Hepatic stellate cell (primary cell): ENCODE measurements at regions not wholly inside any gene's neighbourhood (a gene's known extent, or its start where the extent isn't known, plus 50 kb on each side); places are given as distances from the start of the nearest gene placed in this dataset.

Source experiments
- DNase-seq: peaks from one replicate; pipeline ENCODE4 v3.0.0; 2011; ENCODE audit warnings: low spot score

DNA sequence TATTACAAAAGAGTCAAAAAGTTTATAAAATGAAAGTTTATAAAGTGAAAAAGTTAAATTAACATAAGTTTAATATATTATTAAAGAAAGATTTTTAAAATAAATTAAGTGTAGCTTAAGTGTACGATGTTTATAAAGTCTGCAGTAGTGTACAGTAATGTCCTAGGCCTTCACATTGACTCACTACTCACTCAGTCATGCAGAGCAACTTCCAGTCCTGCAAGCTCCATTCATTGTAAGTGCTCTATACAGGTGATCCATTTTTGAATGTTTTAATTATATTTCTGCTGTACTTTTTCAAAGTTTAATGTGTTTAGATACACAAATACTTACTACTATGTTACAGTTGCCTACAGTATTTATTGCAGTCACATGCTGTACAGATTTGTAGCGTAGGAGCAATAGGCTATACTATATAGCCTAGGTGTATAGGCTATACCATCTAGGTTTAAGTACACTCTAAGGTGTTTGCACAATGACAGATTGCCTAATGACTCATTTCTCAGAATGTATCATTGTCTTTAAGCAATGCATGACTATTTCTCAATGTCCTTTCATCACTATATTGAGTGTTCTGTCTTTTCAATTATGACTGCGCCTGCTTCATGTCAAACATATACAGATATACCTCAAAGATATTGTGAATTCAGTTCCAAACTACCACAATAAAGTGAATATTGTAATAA lies 1110.3 kb upstream of the MAP3K7 start:
- DNase-seq: no peak

DNA sequence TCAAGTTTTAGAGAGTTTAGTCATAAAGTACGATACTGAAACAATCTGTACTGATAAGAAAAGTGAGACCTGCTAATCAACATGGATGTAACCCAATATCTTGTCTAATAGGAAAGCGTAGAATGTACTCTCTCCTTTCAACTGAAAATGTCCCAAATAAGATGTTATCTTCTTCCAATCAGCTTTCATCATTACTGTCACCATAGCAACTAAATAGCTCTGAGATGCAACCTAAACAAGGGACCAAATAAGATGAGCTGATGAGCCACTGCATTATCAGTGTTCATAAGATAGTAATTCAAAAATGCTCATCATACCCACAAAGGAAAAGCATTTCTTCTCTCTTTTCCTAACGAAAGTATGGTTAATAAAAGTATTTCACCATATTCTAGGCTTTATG lies 1108.3 kb upstream of the MAP3K7 start:
- no peak for DNase-seq

DNA sequence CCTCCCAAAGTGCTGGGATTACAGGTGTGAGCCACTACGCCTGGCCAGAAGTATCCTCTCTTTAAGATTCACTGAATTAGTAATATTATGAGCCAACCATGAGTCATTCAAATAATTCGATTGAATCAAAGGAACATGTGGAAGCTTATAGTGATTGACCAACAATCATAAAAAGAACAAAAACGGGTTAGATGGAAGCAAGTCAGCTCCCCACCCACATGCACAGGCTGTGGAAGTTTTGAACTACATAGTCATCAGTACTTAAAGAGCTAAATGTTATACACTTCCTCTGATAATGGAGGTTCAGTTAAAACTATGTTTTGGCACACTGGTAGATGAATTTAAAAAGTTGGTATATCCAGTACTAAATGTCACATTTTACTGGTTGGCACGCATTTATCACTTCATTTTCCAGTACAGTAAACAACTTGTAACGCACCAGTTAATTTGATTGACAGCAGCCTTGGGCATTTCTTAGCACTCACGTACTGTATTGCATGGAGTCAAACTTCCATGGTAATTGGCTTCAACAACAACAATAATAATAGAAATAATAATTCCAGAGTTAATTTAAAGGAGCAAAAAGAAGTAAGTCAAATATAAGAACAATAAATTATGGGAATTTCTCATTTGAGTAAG lies 1107.3 kb upstream of the MAP3K7 start:
- DNase-seq: no peak

DNA sequence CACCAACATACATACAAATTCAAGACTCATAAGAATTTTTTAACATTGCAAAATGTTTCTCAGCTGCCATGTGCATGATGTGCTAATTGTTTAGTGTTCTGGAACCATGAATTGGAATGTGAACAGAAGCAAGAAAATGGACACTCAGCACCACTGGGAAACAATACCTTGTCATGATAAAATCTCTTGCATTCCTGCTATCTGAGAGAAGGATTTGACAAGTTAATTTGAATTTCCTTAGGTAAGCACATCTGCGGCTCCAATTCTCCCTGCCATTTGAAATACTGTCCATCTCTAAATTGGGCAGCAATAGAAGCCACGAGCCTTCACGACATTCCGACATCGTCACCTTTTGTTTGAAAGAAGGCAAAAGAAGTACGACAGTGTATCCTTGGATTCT lies 1104.6 kb upstream of the MAP3K7 start:
- no peak for DNase-seq

DNA sequence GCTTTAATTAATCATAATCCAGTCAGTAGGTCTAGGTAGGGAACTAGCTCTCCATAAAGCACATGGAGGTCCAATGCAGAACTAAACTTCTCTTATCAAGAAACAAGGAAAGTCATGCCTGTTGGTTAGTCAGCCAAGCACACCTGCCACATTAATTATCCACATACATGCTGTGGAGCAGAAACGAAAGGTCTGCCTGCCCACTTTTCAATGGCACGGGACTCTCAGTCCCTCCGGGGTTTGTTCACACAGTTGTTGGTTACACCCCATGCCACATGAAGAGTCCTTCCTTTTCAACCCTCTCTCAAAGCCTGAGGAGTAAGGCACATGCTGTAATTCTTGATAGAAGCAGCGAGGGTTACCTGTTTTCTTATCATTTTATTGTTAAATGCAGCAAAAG lies 1096.4 kb upstream of the MAP3K7 start:
- DNase-seq: no peak

DNA sequence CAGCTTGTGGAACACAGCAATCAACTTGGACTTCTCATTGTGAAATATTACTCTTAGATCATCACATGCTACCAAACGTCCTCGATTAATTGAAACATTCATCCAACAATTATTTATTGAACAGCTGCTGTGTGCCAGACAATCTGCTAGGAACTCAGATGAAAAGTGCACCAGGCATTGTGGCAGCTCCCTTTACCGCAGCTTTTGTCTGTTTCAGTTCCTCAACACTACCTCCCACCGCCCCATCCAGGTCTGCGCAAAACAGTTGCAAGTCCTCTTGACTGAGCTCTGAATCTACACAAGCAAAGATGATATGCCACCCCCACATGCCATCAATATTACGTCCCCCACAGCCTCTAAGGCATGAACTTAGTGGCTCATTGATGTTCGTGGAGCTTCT lies 1094.4 kb upstream of the MAP3K7 start:
- DNase-seq: no peak

DNA sequence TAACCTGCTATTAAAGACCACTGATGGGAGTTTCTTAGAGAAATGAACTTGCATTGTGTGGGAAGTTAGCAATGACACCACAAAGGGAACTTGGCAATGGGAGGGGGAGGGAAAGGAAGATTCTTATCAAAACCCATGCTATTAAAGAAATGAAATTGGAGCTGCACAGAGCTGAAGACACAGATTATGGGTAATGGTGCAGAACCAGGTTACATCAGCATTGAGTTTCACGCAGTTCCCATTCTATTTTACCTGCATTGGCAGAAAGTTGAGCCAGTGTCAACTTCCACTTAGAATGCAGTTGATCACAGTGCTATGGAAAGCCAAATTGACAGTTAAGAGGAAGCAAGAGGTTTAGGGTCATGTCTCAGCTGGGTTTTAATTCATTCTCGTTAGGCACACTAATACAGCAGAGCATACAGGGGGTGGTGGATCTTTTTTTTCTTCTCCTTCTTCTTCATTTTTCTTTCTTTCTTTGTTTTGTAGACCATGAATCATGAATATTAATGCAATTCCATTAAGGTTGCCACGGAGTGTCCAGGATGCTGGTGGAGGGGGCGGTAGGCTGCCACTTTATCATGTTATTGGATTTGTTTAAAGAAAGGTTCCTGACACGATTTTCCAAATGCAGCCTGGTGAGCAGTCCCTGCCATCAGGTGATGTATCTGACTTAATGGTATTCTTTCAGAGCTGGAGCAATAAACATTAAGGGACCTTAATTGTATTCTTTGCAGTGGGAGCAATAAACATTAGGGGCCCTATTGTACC lies 1092.0 kb upstream of the MAP3K7 start:
- no peak for DNase-seq

DNA sequence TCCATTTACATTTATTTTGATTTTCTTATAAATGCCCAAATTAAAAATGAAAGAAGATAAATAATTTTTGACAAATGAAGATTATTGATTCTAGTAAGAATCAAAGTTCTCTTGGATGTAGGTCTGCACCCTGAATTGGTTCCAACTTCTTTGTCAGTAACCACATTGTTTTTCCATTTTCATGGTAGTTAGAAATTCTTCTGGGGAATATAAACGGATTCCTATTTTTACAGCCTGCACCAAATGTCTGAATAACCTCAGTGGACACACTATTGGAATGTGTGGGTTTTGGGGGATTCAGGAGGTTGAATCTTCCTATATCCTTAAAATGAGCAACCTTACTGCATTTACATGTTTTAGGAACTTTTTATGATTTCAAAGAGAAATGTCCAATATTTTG lies 1085.3 kb upstream of the MAP3K7 start:
- no peak for DNase-seq

DNA sequence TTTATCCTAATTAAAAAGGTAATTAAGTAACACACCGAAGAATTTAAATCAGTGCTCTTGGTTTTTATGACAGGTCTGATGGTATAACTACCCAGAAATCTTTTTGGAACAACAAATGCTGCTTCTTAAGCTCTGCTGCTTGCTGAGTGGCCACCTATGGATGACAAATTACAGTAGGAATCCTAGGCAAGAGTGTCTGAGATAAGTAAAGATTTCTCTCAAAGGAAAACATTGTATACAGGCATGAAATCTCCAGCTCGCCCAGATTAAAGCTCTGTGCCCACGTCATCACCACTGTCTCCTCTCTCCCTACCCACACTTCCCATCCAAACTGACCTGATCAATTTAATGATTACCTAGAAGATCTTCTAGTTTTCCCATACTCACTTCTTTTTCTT lies 1083.0 kb upstream of the MAP3K7 start:
- DNase-seq: no peak

DNA sequence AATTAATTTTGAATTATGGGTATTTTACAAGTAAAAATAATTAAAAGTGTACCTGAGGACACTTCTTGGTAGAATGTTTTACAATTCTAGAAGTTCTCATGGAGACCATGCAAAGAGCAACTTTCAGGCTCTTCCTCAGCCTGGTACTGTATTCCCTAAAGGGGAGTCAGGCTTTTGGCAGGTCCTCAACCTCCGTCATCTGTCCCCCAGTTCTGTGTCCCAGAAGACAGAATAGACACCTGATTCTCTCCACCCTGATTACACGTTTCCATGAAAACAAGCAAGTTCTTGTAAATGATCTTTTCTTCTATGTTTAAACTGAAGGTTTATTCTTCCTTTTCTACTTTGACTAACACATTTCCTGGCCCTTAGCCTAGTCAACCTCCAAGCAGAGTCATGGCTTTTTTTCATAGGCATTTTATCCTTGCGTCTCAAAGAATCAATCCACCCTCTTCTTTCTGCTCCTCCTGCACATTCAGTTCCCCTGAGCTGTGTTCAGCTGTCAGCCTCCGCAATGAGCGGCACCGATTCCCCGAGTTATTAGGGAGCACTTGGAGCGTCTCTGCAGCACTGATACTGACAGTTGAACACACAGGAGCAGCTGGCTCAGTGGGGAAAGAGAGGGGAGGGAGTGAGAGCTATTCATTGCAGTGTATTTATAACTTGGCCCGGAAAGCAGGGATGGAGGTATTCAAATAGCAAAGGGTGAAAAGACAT lies 1082.4 kb upstream of the MAP3K7 start:
- DNase-seq: no peak

DNA sequence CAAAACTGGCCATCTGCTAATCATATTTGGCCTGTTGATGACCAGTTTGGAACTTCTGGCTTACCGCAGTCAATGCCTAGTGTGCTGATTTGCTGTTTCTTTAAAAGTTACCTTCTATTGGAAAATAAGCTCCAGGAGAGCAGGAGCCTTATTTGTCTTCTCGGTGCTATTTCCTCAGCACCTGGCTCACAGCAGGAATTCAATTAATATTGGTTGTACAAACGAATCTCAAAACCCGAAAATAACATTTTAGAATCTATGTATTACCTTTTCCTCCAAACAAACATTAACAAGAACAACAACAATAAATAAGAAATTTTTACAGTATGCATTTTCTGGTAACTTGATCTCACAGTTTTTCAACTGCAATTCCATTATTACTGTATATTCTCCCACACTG lies 1080.7 kb upstream of the MAP3K7 start:
- DNase-seq: no peak

DNA sequence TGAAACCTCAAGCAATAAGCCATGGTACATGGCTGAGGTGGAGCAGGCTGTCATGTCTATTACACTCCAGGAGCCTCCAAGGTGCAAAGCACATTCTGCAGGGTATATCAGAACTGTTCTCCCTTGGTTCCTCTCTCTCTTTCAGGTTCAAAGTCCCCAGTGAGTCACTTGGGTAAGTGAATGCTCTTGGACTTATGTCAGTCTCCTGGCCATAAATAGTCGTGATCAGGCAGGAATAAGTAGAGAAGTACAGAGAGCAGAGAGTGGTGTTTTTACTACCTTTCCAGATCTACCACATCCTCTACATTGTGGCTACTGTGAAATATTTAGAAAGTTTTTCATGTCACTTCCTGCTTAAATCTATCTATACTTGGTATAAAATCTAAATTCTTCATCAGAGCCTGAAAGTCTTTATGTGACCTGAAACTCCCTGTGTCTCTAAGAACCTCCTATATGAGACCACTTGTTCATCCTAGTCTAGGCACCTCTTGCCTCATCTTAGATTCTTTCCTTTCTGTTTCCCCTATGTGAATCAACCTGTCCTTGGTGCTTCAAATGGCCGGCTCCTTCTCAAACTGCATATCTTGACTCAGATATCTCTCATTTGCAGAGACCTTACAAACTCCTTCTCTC lies 1077.6 kb upstream of the MAP3K7 start:
- no peak for DNase-seq

DNA sequence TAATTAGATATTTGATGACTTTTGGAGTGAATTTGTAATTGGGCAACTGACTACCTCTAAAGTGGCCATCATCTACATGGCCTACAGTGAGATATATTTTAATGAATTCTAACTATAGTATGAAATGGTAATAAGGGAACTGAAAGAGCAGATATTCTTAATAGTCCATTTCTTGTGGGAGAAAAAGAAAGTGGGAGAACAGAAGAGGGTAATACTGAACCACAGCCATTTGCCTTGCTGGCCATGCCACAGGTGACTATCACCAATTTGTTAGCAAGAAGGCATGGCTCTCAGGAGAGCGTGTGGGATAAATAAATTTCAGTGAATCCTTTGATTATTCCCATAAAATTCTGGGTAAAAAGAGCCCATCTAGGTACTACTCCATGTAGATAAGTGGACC lies 1074.0 kb upstream of the MAP3K7 start:
- no peak for DNase-seq

DNA sequence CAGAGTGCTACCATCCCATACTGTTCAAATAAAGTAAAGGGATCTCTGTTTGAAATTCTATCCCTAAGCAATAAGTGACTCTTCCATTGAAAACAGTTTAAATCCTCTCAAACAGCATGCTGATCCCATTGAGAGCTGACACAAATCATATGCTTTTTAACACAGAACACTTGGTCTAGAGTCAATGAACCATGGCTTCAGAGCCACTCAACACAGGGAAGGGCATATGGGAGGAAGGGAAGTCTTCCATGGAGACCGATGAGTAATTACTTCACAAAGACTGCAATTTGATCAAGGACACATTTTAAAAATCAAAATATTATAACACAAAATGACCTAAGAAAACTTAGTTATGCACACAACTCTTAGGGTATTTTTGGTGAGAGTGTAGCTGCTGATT lies 1073.0 kb upstream of the MAP3K7 start:
- DNase-seq: no peak

DNA sequence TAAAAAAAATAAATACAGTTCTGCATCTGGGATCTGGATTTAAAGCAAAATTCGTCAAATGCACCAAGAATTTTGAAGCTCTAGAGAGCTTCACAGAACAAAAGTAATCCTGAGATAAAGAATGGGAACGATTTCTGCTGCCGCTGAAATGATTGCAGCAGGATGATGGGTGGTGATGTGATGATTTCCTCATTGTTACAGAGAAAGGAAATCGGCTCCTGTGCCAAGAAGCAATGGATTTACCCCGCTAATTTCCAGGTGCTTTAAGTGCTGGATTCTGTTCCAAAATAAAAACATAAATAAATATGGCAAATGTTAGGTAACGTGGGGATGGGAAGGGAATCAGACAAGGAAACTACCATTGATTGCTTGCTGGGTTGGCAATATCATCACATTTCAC lies 1067.9 kb upstream of the MAP3K7 start:
- DNase-seq: no peak

DNA sequence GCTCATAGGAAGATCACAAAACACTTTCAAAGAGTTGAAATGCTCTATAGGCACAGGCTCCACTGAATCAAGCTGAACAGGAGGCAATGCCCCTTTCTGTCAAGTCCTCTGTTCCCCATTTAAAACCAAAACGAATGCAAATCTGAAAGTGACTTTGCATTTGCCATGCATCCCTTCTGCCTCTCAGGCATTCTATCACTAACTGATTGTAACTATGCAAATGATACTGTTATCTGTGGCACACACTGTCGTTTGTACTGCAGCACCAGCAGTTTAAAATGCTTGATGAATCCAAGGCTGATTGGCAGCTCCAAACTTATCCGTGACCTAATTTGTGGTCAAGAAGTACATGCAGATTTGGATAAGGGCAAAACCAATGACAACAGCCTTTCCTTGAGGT lies 1067.5 kb upstream of the MAP3K7 start:
- no peak for DNase-seq

DNA sequence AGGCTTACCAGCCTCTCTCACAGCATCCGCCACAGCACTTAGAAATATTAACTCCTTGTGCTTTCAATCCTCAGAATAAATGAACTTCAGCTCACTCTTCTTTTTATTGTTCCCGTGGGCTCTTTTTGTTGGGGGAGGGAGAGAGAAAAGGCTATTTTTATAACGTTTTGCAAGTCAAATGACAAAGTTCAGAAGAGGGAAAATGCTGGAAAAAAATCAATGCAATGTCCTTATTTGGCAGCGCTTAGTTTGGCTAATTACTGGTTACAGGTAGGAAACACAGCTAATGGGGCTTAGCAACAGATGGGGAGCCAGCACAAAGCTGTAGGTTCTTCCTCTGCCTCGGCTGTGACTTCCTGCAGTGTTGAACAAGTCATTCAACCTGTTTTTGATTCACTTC lies 1067.0 kb upstream of the MAP3K7 start:
- no peak for DNase-seq

DNA sequence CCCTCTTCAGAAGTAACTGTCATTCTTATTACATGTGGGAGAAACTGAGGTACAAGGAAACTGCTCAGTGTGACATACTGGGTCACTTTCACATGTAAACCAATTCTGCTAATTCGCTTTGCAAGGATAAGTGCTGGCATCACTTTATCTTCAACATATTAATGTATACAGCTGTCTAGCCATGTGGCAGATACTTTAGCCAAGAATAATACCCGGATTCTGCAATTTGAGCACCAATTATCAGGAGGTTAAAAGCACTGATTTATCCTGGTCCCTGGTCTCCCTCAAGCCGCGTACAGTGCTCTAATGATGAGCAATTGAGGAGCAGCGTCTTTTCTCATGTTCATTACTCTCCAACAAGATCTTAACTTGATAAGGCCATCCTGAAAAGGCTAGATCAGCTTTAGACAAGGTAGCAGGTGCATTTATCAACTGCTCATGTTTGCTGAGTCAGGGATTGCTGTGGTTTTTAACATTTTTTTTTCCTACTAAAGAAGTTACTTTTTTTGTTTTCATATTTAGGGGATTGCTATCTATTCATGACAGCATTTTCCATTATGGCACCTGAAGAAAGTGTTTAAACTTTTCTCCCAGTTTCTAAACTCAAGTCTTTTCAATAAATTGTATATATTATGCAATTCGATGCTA lies 1066.3 kb upstream of the MAP3K7 start:
- no peak for DNase-seq

DNA sequence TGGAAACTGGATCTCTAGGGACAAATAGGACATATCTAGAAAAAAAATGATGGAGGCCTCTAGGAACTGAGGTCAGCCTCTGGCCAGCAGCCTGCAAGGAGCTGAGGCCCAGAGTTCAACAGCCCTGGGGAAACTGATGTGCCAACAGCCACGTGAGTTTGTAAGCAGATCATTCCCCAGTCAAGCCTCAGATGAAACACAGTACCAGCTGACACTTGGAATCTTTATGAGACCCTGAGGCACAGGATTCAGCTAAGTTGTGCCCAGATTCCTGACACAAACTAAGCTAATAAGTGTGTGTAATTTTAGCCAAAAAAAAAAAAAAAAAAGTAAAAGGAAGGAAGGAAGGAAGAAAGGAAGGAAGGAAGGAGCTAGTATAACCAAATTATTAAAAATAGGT lies 1059.8 kb upstream of the MAP3K7 start:
- DNase-seq: no peak

DNA sequence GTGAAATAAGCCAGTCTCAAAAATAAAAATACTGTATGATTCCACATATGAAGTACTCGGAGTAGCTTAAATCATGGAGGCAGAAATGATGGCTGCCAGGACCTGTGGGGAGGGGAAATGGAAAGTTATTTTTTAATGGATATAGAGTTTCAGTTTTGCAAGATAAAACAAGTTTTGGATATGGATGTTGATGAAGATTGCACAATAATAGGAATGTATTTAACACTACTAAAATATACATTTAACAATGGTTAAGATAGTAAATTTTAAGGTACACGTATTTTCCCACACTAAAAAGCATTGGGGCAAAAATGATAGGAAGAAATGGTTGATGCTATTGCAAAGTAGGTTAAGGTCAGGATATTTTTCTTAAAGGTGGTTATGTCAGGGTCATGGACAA lies 1058.9 kb upstream of the MAP3K7 start:
- DNase-seq: no peak

DNA sequence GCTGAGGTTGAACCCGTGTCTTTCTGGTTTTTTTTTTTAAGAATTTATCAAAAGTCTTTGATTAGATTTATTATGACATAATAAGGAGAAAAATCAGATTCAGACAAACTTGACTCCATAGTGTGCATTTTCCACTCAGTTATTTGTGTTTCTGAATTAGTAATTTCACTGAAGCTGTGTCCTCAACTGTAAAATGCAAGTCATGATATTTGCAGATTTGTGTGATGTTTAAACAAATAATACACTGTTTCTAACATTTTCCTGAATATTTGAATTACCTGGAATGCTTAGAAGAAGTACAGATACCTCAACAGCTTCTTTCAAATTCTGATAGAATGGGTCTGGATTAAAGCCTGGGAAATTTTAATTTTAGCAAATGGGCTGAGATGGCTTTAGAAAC lies 1050.3 kb upstream of the MAP3K7 start:
- no peak for DNase-seq

DNA sequence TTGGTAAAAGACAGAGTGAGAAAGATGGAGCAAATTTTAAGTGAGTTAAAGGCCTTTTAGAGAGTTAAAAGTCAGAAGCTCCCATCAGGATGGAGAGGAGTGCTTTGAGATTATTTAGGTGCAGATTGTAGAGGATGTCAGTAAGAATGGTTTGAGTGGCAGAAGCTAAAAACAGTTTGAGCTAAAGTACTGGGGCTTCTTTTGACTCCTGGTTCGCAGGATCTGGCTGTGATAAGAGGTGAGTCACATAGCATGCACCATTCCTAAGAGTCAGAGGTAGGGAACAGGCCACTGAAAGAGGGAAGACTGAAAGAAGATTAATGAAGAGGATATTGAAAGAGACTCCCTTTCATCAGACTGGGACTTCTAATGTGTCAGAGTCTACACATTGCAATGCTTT lies 1047.9 kb upstream of the MAP3K7 start:
- no peak for DNase-seq
